ENCODE measurements at regions not wholly inside any gene's neighbourhood (a gene's known extent, or its start where the extent isn't known, plus 50 kb on each side); places are given as distances from the start of the nearest gene placed in this dataset.

DNA sequence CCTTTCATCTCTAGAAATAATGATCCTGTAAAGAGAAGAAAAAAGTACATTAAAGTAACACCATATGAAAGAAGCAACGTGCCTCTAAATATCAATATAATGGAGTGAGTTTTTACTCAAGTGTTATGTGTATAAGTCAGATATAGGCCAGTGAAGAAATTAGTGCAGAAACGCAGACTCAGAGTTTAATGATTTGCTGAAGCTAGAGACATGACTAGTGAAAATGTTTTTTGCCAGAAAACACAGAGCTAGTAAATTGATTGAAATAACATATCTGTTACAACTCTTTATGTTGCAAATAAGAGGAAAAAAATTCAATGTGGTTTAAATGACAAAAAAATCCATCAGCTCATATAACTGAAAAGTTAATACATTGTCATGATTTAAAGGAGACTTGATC, 217.2 kb upstream of the NXPH2 start:
- Histone ChIP-seq H3K27ac (ENCODE audit: low read length) (no peak overlapping the region), H2AFZ (ENCODE audit: low read depth, low read length) (no peak overlapping the region), H3K9me3 (ENCODE audit: low read length) (no peaks in the 10 kb centered on the region), H3K36me3 (ENCODE audit: insufficient read depth, low read length) (no peaks in the 10 kb centered on the region), H4K20me1 (ENCODE audit: insufficient read depth) (no peaks in the 10 kb centered on the region), H3F3A (ENCODE audit: insufficient read depth, low read length, poor library complexity, severe bottlenecking) (no peaks in the 10 kb centered on the region), H3K27me3 (ENCODE audit: insufficient read depth, low read depth, low read length) (no peaks in the 10 kb centered on the region), H3K4me3 (ENCODE audit: low read length) (no peak overlapping the region), H3K9me2 (ENCODE audit: insufficient read depth, low read length) (no peaks in the 10 kb centered on the region), H3K9ac (ENCODE audit: low read length) (no peak overlapping the region), H3K79me2 (replicated peaks; ENCODE audit: insufficient read depth, low read length) (no peaks in the 10 kb centered on the region), H3K4me2 (ENCODE audit: low read length) (no peak overlapping the region)
- TF ChIP-seq POLR2AphosphoS5 (IDR thresholded peaks at IDR 0.05): no peak
- no peak for TF ChIP-seq MXI1 (conservative IDR thresholded peaks at IDR 0.05; ENCODE audit: poor library complexity, severe bottlenecking)
- TF ChIP-seq EZH2 (IDR thresholded peaks at IDR 0.05; ENCODE audit: borderline replicate concordance, insufficient read depth, low read length, poor library complexity, severe bottlenecking): no peak
- no peak for TF ChIP-seq RAD21 (conservative IDR thresholded peaks at IDR 0.05)
- TF ChIP-seq, protein P1, sequence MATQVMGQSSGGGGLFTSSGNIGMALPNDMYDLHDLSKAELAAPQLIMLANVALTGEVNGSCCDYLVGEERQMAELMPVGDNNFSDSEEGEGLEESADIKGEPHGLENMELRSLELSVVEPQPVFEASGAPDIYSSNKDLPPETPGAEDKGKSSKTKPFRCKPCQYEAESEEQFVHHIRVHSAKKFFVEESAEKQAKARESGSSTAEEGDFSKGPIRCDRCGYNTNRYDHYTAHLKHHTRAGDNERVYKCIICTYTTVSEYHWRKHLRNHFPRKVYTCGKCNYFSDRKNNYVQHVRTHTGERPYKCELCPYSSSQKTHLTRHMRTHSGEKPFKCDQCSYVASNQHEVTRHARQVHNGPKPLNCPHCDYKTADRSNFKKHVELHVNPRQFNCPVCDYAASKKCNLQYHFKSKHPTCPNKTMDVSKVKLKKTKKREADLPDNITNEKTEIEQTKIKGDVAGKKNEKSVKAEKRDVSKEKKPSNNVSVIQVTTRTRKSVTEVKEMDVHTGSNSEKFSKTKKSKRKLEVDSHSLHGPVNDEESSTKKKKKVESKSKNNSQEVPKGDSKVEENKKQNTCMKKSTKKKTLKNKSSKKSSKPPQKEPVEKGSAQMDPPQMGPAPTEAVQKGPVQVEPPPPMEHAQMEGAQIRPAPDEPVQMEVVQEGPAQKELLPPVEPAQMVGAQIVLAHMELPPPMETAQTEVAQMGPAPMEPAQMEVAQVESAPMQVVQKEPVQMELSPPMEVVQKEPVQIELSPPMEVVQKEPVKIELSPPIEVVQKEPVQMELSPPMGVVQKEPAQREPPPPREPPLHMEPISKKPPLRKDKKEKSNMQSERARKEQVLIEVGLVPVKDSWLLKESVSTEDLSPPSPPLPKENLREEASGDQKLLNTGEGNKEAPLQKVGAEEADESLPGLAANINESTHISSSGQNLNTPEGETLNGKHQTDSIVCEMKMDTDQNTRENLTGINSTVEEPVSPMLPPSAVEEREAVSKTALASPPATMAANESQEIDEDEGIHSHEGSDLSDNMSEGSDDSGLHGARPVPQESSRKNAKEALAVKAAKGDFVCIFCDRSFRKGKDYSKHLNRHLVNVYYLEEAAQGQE (IDR thresholded peaks at IDR 0.05; ENCODE audit: borderline replicate concordance): no peak
- TF ChIP-seq SMC3 (conservative IDR thresholded peaks at IDR 0.05; ENCODE audit: poor library complexity): no peak
- no peak for TF ChIP-seq TAF1 (IDR thresholded peaks at IDR 0.05; ENCODE audit: low read depth)
- no peak for TF ChIP-seq EP300 (conservative IDR thresholded peaks at IDR 0.05; ENCODE audit: poor library complexity, severe bottlenecking)
- TF ChIP-seq, protein P2, sequence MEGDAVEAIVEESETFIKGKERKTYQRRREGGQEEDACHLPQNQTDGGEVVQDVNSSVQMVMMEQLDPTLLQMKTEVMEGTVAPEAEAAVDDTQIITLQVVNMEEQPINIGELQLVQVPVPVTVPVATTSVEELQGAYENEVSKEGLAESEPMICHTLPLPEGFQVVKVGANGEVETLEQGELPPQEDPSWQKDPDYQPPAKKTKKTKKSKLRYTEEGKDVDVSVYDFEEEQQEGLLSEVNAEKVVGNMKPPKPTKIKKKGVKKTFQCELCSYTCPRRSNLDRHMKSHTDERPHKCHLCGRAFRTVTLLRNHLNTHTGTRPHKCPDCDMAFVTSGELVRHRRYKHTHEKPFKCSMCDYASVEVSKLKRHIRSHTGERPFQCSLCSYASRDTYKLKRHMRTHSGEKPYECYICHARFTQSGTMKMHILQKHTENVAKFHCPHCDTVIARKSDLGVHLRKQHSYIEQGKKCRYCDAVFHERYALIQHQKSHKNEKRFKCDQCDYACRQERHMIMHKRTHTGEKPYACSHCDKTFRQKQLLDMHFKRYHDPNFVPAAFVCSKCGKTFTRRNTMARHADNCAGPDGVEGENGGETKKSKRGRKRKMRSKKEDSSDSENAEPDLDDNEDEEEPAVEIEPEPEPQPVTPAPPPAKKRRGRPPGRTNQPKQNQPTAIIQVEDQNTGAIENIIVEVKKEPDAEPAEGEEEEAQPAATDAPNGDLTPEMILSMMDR (IDR thresholded peaks at IDR 0.05; ENCODE audit: poor library complexity, severe bottlenecking): no peak

DNA sequence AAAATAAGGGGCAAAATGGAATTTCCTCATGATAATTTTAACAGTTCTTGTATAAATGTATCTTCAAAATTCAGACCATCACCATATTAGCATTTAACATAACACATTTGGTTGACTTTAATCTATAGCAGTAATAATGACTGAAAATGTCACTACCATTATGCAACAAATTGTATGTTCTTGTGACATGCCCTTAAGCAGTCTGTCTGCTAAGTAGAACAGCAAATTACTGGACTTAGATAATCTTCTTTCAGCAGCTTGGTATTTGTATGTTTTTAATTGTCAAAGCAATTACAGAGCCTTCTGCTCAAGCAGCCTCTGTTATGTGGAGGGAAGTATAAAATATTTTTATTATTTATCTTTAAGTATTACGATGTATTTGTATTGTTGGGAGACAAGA, 214.3 kb upstream of the NXPH2 start:
- TF ChIP-seq POLR2AphosphoS5 (IDR thresholded peaks at IDR 0.05) (no peak), TAF1 (IDR thresholded peaks at IDR 0.05; ENCODE audit: low read depth) (no peak), MXI1 (conservative IDR thresholded peaks at IDR 0.05; ENCODE audit: poor library complexity, severe bottlenecking) (no peak), RAD21 (conservative IDR thresholded peaks at IDR 0.05) (no peak), SMC3 (conservative IDR thresholded peaks at IDR 0.05; ENCODE audit: poor library complexity) (no peak), EP300 (conservative IDR thresholded peaks at IDR 0.05; ENCODE audit: poor library complexity, severe bottlenecking) (no peak), EZH2 (IDR thresholded peaks at IDR 0.05; ENCODE audit: borderline replicate concordance, insufficient read depth, low read length, poor library complexity, severe bottlenecking) (no peak)
- TF ChIP-seq, protein P2 (IDR thresholded peaks at IDR 0.05; ENCODE audit: poor library complexity, severe bottlenecking): no peak
- TF ChIP-seq, protein P1 (IDR thresholded peaks at IDR 0.05; ENCODE audit: borderline replicate concordance): no peak
- H3K27me3 ChIP-seq (ENCODE audit: insufficient read depth, low read depth, low read length): no peaks in the 10 kb centered on the region
- no peaks in the 10 kb centered on the region for H3K79me2 ChIP-seq (replicated peaks; ENCODE audit: insufficient read depth, low read length)
- no peaks in the 10 kb centered on the region for H3K36me3 ChIP-seq (ENCODE audit: insufficient read depth, low read length)
- H4K20me1 ChIP-seq (ENCODE audit: insufficient read depth): no peaks in the 10 kb centered on the region
- H3K9me2 ChIP-seq (ENCODE audit: insufficient read depth, low read length): no peaks in the 10 kb centered on the region
- H3K4me3 ChIP-seq (ENCODE audit: low read length): no peak overlapping the region
- no peak overlapping the region for H3K27ac ChIP-seq (ENCODE audit: low read length)
- no peak overlapping the region for H3K9ac ChIP-seq (ENCODE audit: low read length)
- H3F3A ChIP-seq (ENCODE audit: insufficient read depth, low read length, poor library complexity, severe bottlenecking): no peaks in the 10 kb centered on the region
- H2AFZ ChIP-seq (ENCODE audit: low read depth, low read length): no peak overlapping the region
- no peaks in the 10 kb centered on the region for H3K9me3 ChIP-seq (ENCODE audit: low read length)
- H3K4me2 ChIP-seq (ENCODE audit: low read length): no peak overlapping the region
